GM21717 (cell line): ENCODE measurements at regions not wholly inside any gene's neighbourhood (a gene's known extent, or its start where the extent isn't known, plus 50 kb on each side); places are given as distances from the start of the nearest gene placed in this dataset.

Experiments used
- ATAC-seq: cut with Tn5 transposase; IDR thresholded peaks from one replicate; pipeline ENCODE4 v1.9.1; 2021; ENCODE audit warnings: mild to moderate bottlenecking, moderate library complexity; ENCODE audit not compliant: unreplicated experiment

- no peak for ATAC-seq
These were observed 541.3 kb upstream of the MARCKS start for GRCh38 chr6:113315879-113316278.

GRCh38 chr6:113317442-113317841 is 539.7 kb upstream of the MARCKS start:
- no peak for ATAC-seq

GRCh38 chr6:113317891-113318574 is 539.1 kb upstream of the MARCKS start:
- no peak for ATAC-seq

- no peak for ATAC-seq
These were observed 538.6 kb upstream of the MARCKS start for GRCh38 chr6:113318575-113318917.

GRCh38 chr6:113320653-113321052 is 536.5 kb upstream of the MARCKS start:
- ATAC-seq = no peak

GRCh38 chr6:113326781-113327180 is 530.4 kb upstream of the MARCKS start:
- ATAC-seq = no peak

GRCh38 chr6:113328886-113329381 is 528.2 kb upstream of the MARCKS start:
- no peak for ATAC-seq

GRCh38 chr6:113329942-113330635 is 527.1 kb upstream of the MARCKS start:
- ATAC-seq = no peak

GRCh38 chr6:113330636-113330946 is 526.6 kb upstream of the MARCKS start:
- ATAC-seq = no peak

- ATAC-seq = no peak
These were observed 526.1 kb upstream of the MARCKS start for GRCh38 chr6:113331021-113331420.

GRCh38 chr6:113338644-113339043 is 518.5 kb upstream of the MARCKS start:
- ATAC-seq = no peak

GRCh38 chr6:113339209-113339608 is 517.9 kb upstream of the MARCKS start:
- ATAC-seq = no peak

GRCh38 chr6:113340371-113340770 is 516.8 kb upstream of the MARCKS start:
- ATAC-seq = no peak

- ATAC-seq = no peak
These were observed 513.2 kb upstream of the MARCKS start for GRCh38 chr6:113343940-113344339.

- no peak for ATAC-seq
These were observed 512.2 kb upstream of the MARCKS start for GRCh38 chr6:113344969-113345368.

GRCh38 chr6:113347436-113347835 is 509.7 kb upstream of the MARCKS start:
- no peak for ATAC-seq

- no peak for ATAC-seq
These were observed 506.7 kb upstream of the MARCKS start for GRCh38 chr6:113350461-113350860.

GRCh38 chr6:113351173-113351834 is 505.8 kb upstream of the MARCKS start:
- no peak for ATAC-seq

- ATAC-seq = no peak
These were observed 504.9 kb upstream of the MARCKS start for GRCh38 chr6:113352029-113352801.

- ATAC-seq = no peak
These were observed 504.3 kb upstream of the MARCKS start for GRCh38 chr6:113352831-113353230.

- ATAC-seq = no peak
These were observed 503.8 kb upstream of the MARCKS start for GRCh38 chr6:113353392-113353791.
